ENCODE measurements at regions not wholly inside any gene's neighbourhood (a gene's known extent, or its start where the extent isn't known, plus 50 kb on each side); places are given as distances from the start of the nearest gene placed in this dataset.

DNA sequence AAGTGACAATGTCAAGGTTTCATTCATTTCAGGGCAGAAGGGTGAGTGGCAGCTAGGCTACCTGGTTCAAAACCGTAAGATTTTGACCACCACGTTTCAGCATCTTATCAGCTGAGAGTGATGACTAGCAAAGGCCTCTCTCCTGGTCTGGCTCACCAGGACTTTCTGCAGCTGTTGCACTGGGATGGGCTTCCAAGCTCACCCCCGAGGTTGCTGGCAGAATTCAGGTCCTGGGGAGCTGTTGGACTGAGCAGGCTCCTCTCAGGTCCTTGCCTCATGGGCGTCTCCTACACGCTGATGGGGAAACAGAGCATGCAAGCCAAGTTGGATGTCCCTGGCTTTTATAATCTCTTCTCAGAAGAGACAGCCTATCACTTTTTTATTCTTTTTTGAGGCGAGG, 88.8 kb upstream of the RNU6-1 start:
- TF ChIP-seq, protein P1, sequence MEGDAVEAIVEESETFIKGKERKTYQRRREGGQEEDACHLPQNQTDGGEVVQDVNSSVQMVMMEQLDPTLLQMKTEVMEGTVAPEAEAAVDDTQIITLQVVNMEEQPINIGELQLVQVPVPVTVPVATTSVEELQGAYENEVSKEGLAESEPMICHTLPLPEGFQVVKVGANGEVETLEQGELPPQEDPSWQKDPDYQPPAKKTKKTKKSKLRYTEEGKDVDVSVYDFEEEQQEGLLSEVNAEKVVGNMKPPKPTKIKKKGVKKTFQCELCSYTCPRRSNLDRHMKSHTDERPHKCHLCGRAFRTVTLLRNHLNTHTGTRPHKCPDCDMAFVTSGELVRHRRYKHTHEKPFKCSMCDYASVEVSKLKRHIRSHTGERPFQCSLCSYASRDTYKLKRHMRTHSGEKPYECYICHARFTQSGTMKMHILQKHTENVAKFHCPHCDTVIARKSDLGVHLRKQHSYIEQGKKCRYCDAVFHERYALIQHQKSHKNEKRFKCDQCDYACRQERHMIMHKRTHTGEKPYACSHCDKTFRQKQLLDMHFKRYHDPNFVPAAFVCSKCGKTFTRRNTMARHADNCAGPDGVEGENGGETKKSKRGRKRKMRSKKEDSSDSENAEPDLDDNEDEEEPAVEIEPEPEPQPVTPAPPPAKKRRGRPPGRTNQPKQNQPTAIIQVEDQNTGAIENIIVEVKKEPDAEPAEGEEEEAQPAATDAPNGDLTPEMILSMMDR (IDR thresholded peaks at IDR 0.05), result no peak
- no peak for TF ChIP-seq EZH2 (IDR thresholded peaks at IDR 0.05)
